Activated T-helper 1 cell treated with anti-CD3 and anti-CD28 coated beads, Interleukin-12 subunit alpha, Interleukin-12 subunit beta, Interleukin-2, Interleukin-4 antibody, amounts not matched to agents 30 ng/mL and 10 ng/mL and 1 ng/mL, durations not matched to agents 14 hours and 24 hours and 36 hours (primary cell): ENCODE measurements at regions not wholly inside any gene's neighbourhood (a gene's known extent, or its start where the extent isn't known, plus 50 kb on each side); places are given as distances from the start of the nearest gene placed in this dataset.

Experiments used
- DNase-seq: peaks from one replicate; pipeline ENCODE4 v3.0.0; 2021; ENCODE audit warnings: low spot score
- H3K27ac Mint-ChIP-seq: one replicate; pipeline ENCODE4 v1.8.0; 2021; ENCODE audit warnings: mild to moderate bottlenecking, mixed read lengths
- H3K27me3 Mint-ChIP-seq: one replicate; pipeline ENCODE4 v1.8.0; 2022; ENCODE audit warnings: mild to moderate bottlenecking, moderate library complexity, mixed read lengths; ENCODE audit not compliant: insufficient read depth
- H3K36me3 Mint-ChIP-seq: one replicate; pipeline ENCODE4 v1.8.0; 2021; ENCODE audit warnings: low read depth, mixed read lengths
- H3K4me1 Mint-ChIP-seq: one replicate; pipeline ENCODE4 v1.8.0; 2021; ENCODE audit warnings: low read depth, mixed read lengths
- H3K4me3 Mint-ChIP-seq: one replicate; pipeline ENCODE4 v1.8.0; 2021; ENCODE audit warnings: mild to moderate bottlenecking, moderate library complexity, mixed read lengths
- H3K9me3 Mint-ChIP-seq: one replicate; pipeline ENCODE4 v1.8.0; 2021; ENCODE audit warnings: mixed read lengths
- intact Hi-C: fragments of 100-400 bp; cut with micrococcal nuclease; formaldehyde crosslinking; loops from one replicate; pipeline ENCODE4 v1.15.1; 2024

DNA sequence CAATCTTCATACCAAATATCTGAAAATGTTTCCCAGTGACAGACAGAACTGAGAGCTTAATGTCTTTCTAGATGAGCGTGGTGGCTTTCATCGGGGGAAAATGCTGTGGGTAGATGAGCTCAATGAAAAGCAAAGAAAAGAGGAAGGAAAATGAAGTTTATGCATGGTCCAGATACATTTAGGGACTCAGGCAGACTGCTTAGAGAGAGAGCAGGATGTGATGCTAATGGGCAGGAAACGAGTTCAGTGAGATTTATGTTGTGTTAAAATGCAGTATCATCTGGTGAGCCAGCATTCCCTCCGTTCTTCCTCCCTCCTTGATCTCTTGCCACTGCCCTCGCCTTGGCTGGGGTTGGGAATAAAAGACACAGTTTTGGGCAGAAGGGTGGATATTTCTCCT lies 229.2 kb downstream of the GBA3 start:
- no peak for DNase-seq
- H3K27ac Mint-ChIP-seq: no peak overlapping the region
- no peaks in the 10 kb centered on the region for H3K9me3 Mint-ChIP-seq
- intact Hi-C loops: no loop called here
- H3K4me1 Mint-ChIP-seq: no peaks in the 10 kb centered on the region
- H3K4me3 Mint-ChIP-seq: no peak overlapping the region
- no peaks in the 10 kb centered on the region for H3K36me3 Mint-ChIP-seq
- no peaks in the 10 kb centered on the region for H3K27me3 Mint-ChIP-seq

DNA sequence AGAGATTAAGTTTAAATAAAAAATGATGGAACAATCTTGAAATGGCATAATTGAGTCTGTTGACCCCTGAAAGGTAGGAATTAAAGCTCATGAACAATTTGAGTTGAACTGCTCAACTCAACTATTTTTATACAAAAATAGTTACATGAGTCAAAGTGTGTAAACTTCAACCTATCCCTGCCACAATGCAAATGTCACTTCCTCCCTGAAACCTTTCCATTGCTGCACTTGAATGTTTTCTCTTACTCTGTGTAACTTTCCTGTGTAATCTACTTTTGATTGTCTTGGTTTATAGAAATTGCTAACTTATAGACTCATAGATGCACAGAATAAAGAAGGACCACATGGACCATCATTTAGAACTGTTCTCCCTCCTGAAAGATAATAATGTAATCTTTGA lies 218.5 kb downstream of the GBA3 start:
- intact Hi-C loops: no loop called here
- Mint-ChIP-seq H3K4me3 (no peak overlapping the region), H3K4me1 (no peaks in the 10 kb centered on the region), H3K9me3 (peaks cover 4% of the 10 kb centered on the region), H3K27ac (no peak overlapping the region), H3K36me3 (no peaks in the 10 kb centered on the region), H3K27me3 (no peaks in the 10 kb centered on the region)
- no peak for DNase-seq

DNA sequence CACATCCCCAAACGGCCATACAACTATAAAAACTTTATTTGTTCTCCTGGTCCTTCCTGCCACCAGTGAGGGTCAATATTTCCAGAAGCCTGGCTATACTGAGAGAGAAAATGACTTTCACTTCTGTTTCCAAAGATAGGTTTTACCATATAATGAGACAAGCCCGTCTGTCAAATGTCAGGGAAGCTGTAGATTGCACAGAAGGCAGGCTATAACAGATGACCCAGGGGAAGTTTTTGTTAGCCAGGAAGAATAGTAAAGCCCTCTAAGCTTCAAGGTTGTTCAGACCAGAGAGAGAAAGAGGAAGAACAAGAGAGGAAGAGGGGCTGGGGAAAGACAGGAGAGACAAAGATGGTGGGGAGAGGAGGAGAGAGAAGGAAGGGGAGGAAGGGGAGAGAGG lies 217.5 kb downstream of the GBA3 start:
- H3K4me1 Mint-ChIP-seq: no peaks in the 10 kb centered on the region
- no peak overlapping the region for H3K4me3 Mint-ChIP-seq
- intact Hi-C loops: no loop called here
- no peaks in the 10 kb centered on the region for H3K27me3 Mint-ChIP-seq
- DNase-seq: no peak
- no peak overlapping the region for H3K27ac Mint-ChIP-seq
- peaks cover 4% of the 10 kb centered on the region for H3K9me3 Mint-ChIP-seq
- no peaks in the 10 kb centered on the region for H3K36me3 Mint-ChIP-seq

DNA sequence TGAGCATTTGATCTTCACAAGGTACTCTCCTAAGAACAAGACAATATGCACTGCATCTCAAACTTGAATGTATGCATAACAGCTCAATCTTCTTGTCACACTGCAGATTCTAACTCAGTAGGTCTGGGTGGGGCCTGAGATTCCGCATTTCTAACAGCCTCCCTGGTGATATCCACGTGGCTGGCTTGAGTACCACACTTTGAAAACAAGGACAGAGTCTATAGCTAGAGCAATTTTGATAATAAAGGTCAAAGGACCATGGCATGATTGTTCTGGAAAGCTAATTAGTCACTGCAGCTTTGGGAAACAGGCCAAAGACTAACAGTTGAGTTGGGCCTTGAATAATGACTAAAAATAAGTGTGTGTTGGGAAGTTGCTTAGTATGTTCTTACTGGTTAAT lies 213.3 kb downstream of the GBA3 start:
- peaks cover 4% of the 10 kb centered on the region for H3K9me3 Mint-ChIP-seq
- no peaks in the 10 kb centered on the region for H3K27me3 Mint-ChIP-seq
- H3K4me3 Mint-ChIP-seq: no peak overlapping the region
- no peaks in the 10 kb centered on the region for H3K4me1 Mint-ChIP-seq
- H3K27ac Mint-ChIP-seq: no peak overlapping the region
- no peak for DNase-seq
- no peaks in the 10 kb centered on the region for H3K36me3 Mint-ChIP-seq
- intact Hi-C loops: no loop called here

DNA sequence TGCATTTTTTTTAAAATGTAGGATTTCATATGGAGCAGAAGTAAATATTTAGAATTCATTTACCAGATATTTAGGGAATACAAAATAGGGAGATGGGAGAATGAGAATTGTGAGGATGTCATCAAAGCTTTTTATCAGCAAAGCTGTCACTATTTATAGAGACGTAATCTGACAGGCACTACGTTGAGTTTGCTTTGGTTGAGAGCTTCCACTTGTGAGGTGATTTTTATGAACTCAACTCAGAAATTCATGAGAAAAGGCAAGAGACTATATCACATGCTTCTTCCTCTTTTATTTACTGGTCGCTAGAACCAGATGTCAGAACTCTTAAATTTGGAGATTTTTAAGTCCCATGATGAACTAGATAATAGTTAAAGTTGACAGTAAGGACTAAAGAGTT lies 211.2 kb downstream of the GBA3 start:
- H3K9me3 Mint-ChIP-seq: peaks cover 4% of the 10 kb centered on the region
- DNase-seq: no peak
- intact Hi-C loops: no loop called here
- H3K27ac Mint-ChIP-seq: no peak overlapping the region
- no peak overlapping the region for H3K4me3 Mint-ChIP-seq
- H3K4me1 Mint-ChIP-seq: no peaks in the 10 kb centered on the region
- H3K36me3 Mint-ChIP-seq: no peaks in the 10 kb centered on the region
- H3K27me3 Mint-ChIP-seq: no peaks in the 10 kb centered on the region

DNA sequence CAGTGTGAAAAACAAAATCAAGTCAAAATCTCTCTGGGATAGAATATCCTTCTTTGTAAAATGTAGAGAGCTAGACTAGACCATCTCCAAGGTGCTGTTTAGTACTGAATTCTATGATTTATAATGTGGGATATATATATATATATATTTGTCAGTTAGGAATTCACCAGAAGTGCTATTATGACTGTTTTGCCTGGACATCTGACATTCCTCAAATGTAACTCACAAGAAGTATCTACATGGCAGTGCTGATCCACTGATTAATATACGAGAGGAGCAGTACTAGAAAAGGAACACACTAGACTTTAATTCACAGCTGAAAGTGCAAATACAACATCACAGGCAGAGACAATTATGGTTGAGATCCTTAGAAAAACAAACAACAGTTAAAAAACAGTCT lies 208.9 kb downstream of the GBA3 start:
- Mint-ChIP-seq H3K9me3 (no peaks in the 10 kb centered on the region), H3K36me3 (no peaks in the 10 kb centered on the region), H3K27me3 (no peaks in the 10 kb centered on the region), H3K4me1 (no peaks in the 10 kb centered on the region), H3K27ac (no peak overlapping the region), H3K4me3 (no peak overlapping the region)
- intact Hi-C loops: no loop called here
- DNase-seq: no peak

DNA sequence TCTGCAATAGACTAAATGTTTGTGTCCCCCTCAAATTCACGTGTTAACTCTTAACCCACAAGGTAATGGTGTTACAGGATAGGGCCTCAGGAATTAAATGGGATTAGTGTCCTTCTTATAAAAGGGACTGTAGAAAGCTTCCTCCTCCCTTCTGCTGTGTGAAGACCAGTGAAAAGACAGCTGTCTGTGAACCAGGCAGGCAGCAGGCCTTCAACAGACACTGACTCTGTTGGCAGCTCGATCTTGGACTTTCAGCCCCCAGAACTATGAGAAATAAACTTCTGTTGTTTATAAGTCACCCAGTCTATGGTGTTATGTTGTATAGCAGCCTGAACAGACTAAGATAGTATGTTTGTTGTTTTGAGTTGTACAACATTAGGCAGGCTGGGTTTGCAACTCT lies 208.1 kb downstream of the GBA3 start:
- Mint-ChIP-seq H3K9me3 (no peaks in the 10 kb centered on the region), H3K27ac (no peak overlapping the region), H3K4me3 (no peak overlapping the region), H3K27me3 (no peaks in the 10 kb centered on the region), H3K36me3 (no peaks in the 10 kb centered on the region), H3K4me1 (no peaks in the 10 kb centered on the region)
- intact Hi-C loops: no loop called here
- no peak for DNase-seq

DNA sequence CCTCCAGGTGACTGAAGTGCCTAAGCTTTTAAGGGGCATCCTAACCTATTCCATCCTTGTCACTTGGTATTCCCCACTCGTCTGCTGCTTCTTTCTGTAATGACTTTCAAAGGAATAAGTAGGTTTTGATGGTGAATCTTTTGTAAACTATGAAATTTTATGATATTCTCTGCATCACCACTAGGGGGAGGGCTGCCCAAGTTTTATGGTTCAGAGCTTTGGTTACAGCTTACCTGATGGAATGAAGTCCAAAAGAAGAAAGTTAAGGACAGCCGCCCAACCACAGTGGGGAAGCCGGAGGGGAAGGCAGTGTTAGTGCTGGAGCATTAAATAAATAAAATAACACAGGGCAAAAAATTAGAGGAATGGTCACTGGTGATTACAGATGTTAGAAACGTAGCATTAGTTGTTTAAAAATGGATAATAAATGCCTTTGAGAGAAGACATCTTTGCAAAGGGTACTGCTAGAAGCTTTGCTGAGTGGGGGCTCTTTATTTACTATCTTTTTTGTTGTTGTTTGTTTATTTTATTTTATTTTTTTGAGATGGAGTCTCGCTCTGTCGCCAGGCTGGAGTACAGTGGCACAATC lies 204.9 kb downstream of the GBA3 start:
- Mint-ChIP-seq H3K4me3 (no peak overlapping the region), H3K27ac (no peak overlapping the region), H3K9me3 (no peaks in the 10 kb centered on the region), H3K36me3 (no peaks in the 10 kb centered on the region), H3K27me3 (no peaks in the 10 kb centered on the region), H3K4me1 (no peaks in the 10 kb centered on the region)
- intact Hi-C loops: no loop called here
- no peak for DNase-seq

DNA sequence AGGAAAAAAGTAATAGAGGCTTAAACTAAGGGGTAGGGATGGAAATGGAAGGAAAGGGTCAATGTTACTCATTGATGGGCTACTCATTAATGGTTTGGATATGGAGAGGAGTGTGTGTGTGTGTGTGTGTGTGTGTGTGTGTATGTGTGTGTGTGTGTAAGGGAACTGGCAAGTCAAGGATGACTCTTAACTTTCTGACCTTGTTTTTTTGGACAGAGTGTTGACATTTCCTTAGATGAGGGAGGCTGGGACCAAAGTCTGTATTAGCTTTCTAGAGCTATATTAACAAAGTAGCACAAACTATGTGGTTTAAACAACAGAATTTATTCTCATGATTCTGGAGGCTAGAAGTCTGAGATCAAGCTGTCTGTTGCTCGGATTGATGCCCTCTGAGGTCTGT lies 202.7 kb downstream of the GBA3 start:
- intact Hi-C loops: no loop called here
- Mint-ChIP-seq H3K27ac (no peak overlapping the region), H3K4me1 (no peaks in the 10 kb centered on the region), H3K36me3 (no peaks in the 10 kb centered on the region), H3K9me3 (no peaks in the 10 kb centered on the region), H3K27me3 (no peaks in the 10 kb centered on the region), H3K4me3 (no peak overlapping the region)
- DNase-seq: no peak

DNA sequence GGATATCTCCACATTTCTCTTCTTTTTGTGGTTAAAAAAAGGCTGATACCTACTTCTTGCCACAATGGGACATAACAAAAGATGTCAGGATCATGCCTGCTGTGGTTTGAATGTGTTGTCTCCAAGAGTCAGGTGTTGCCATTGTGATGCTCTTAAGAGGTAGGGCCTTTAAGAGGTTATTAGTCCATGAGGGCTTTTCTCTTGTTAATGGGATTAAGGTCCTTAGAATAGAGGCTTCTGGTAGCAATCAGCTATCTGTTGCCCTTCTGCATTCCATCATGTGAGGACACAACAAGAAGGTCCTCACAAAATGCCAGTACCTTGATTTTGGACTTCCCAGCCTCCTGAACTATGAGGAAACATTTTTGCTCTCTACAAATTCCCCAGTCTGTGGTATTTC lies 191.4 kb downstream of the GBA3 start:
- intact Hi-C loops: no loop called here
- H3K4me3 Mint-ChIP-seq: no peak overlapping the region

DNA sequence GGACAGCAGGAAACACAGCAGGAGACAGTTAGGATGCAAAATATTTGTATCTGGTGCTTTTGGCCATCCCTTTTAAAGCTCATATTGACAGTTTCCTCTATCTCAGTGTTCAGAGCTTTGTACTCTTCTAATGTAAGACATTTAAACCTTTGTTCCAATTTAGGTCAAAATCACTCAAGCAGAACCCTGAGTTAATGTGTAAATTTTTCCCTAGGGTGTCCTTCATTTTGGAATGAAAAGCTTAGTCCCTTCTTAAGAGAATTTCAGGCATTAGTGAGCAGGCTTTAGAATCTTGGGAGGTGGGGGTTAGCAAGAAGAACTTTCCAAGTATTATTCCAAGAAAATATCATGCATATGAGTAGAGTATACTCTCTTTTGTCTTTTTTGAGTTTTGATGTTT lies 188.7 kb downstream of the GBA3 start:
- Mint-ChIP-seq H3K4me1 (no peaks in the 10 kb centered on the region), H3K9me3 (peaks cover 3% of the 10 kb centered on the region), H3K4me3 (no peak overlapping the region), H3K27ac (no peak overlapping the region), H3K27me3 (no peaks in the 10 kb centered on the region), H3K36me3 (no peaks in the 10 kb centered on the region)
- intact Hi-C loops: no loop called here
- DNase-seq: no peak

More for the DNA sequence above, 191.4 kb downstream of the GBA3 start:
- Mint-ChIP-seq H3K9me3 (peaks cover 3% of the 10 kb centered on the region), H3K27ac (no peak overlapping the region), H3K4me1 (no peaks in the 10 kb centered on the region), H3K36me3 (no peaks in the 10 kb centered on the region), H3K27me3 (no peaks in the 10 kb centered on the region)
- DNase-seq: no peak

DNA sequence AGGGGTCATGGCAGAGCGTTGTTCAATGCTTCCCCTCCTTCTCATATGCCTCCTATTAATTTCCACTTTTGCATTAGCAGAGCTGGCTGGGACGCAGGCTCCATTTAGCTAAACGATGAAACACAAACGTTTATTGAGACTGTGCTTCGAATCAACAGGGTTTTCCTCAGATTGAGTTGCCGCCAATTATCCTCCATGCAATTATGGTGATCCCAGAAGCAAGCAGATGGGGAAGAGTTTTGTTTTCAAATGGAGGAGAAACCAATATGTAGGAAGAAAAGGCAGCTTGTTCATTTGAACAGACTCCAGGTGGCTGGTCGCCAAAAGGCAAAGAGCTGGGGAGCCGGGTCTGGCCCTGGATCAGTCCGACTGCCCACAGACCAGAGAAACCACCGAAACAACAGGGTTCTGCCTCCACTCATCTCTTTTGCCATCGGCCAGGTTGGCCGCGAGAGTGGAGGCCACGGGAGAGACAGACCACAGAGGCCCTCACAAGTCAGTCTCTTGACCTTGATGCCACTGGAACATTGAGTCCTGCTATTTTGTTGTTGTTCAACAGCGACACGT lies 184.8 kb downstream of the GBA3 start:
- no peaks in the 10 kb centered on the region for H3K9me3 Mint-ChIP-seq
- no peak for DNase-seq
- intact Hi-C loops: no loop called here
- H3K27me3 Mint-ChIP-seq: no peaks in the 10 kb centered on the region
- H3K4me1 Mint-ChIP-seq: no peaks in the 10 kb centered on the region
- H3K4me3 Mint-ChIP-seq: no peak overlapping the region
- no peak overlapping the region for H3K27ac Mint-ChIP-seq
- H3K36me3 Mint-ChIP-seq: no peaks in the 10 kb centered on the region

DNA sequence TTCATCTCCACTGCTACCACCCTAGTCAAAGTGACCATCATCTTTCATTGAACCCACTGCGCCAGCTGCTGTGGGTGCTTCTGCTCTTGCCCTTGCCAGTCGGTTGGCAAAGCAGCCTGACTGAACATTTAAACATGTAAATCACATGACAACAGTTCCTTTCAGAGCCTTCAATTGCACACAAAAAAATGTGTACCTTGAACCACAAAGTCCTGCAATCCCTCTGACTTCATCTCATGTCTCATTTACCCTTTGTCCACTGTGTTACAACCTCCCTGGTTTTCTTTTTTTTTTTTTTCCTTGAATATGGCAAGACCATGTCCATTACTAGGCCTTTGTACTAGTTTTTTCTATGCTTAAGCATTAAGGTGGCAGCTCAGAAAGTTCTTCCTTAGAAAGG lies 183.5 kb downstream of the GBA3 start:
- intact Hi-C loops: no loop called here
- no peaks in the 10 kb centered on the region for H3K4me1 Mint-ChIP-seq
- no peaks in the 10 kb centered on the region for H3K36me3 Mint-ChIP-seq
- H3K27me3 Mint-ChIP-seq: no peaks in the 10 kb centered on the region
- H3K9me3 Mint-ChIP-seq: no peaks in the 10 kb centered on the region
- DNase-seq: no peak
- no peak overlapping the region for H3K27ac Mint-ChIP-seq
- H3K4me3 Mint-ChIP-seq: no peak overlapping the region

DNA sequence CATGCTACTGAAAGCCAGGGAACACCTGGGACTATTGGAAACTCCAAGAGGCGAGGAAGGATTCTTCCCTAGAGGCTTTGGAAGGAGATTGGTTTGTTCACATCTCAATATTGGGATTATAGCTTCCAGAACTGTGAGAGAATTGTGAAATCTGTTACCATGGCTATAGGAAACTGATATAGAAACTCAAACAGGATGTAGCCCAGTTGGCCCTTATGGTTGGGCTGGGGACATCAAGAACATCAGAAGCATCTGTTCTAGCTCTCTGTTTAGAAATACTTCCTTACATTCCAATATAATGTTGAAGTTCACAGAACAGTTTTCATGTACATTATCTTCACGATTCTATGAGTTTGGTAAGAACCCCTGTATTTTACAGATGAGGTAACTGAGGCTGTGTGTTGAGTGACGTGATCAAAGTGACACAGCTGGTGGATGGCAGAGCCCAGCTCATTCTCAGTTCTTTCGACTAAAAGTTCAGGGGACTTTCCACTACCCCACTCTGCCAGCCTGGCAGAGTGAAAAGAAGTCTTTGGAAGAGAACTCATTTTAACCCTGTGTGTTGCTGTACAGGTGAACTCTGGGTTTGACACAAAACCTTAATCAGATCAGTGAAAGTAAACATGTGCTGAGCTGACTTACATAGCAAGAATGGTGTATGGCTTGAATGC lies 183.0 kb downstream of the GBA3 start:
- no peak for DNase-seq
- no peaks in the 10 kb centered on the region for H3K9me3 Mint-ChIP-seq
- H3K27me3 Mint-ChIP-seq: no peaks in the 10 kb centered on the region
- no peak overlapping the region for H3K4me3 Mint-ChIP-seq
- intact Hi-C loops: no loop called here
- H3K4me1 Mint-ChIP-seq: no peaks in the 10 kb centered on the region
- H3K36me3 Mint-ChIP-seq: no peaks in the 10 kb centered on the region
- no peak overlapping the region for H3K27ac Mint-ChIP-seq
